ENCODE measurements at regions not wholly inside any gene's neighbourhood (a gene's known extent, or its start where the extent isn't known, plus 50 kb on each side); places are given as distances from the start of the nearest gene placed in this dataset.
A peak's percentile ranks its signal among the peaks of the same experiment; 100 is the strongest.

DNA sequence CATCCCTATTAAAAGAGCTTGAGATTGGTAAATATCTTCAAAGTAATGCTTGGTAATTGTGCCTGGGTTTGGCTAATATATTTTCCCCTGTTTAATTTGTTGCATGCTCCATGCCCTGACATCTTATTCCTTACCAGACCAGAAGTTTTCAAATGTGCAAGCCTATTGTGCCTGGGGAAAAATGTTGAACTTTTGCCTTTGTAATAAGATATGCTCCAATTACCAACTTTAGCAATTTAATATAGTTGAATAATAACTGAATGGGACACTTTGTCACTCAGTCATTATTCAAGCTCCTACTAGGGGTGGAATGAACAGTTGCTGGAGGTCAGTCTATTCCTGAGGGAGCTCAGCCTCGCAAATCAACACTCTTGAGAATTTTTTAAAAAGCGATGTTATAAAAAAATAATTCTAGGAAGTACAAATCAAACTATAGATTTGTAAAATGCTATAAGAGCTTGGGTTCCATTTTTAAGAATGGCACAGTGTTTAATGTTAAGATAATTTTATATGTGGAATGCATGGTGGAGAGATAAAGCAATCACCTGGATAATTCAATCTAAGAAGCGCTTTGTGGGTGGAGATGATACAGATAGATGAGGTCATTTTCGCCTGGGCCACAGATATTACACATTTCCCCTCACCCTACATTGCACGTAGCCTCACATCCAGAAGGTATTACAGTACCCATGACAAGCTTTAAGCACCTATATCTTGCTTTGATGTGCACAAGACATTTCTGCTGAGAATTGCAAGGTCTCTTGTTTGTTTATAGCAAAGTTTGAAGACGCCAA, 231.8 kb downstream of the PIK3R1 start:
- DNase-seq (ENCODE audit: low read depth) = no peak

DNA sequence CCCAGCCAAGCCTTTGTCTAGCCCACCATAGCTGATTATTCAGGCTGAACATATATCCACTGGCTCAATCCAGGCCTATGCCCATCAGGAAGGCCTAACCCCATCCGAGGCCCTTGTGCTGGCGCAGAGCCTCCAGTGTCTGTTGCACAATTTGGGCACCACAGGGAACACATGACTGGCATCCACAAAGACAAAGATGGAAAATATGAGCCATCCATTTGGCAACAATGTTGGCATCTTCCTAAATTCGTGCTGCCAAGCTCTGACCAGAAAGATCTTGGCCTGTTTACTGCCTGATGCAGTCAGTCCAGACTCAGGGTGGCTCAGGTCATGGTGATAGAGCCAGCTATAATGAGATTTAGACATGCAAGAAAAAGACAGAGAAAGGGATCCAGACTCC, 233.8 kb downstream of the PIK3R1 start:
- DNase-seq (ENCODE audit: low read depth) = peak; percentile 34

GRCh38 chr5:68450245-68450852, 234.8 kb downstream of the PIK3R1 start:
- DNase-seq (ENCODE audit: low read depth) = peak; percentile 22

DNA sequence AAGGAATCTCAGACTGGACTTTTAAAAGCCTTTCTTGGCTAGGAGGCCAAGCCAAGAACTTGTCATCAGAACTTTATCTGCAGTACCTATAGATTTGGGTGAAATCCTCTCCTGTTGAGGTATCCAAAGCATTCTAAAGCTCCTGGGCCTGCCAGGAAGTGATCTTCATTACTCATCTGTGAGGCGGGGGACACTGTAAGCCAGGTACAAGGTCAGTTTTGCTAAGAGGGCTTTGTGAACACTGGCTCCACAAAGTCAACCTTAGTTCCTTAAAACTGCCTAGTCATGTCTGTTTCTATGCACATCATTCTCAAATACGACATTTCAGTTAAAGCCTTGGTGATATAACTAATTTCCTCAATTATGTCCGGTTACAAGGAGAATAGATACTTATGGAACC, 236.7 kb downstream of the PIK3R1 start:
- no peak for DNase-seq (ENCODE audit: low read depth)

- no peak for DNase-seq (ENCODE audit: low read depth)
These were observed 238.6 kb downstream of the PIK3R1 start for GRCh38 chr5:68454172-68454571.

DNA sequence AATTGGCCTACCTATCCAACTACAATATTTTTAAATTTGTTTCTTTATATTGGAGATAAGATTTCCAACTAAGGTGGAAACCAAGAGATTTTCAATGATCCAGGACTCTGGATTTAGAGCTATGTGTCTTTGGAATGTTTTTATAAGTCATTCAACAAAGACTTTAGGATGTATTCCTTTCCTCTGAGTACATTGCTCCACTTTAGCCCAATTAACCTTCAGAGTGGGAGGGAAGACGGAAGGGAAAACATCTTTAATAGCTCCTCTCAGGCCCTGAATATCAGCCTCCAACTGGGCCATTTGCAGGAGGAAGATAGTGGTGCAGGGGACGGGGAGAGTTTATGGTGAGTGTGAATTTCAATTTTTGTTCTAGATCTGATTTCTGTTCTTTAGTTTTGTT, 239.2 kb downstream of the PIK3R1 start:
- no peak for DNase-seq (ENCODE audit: low read depth)

DNA sequence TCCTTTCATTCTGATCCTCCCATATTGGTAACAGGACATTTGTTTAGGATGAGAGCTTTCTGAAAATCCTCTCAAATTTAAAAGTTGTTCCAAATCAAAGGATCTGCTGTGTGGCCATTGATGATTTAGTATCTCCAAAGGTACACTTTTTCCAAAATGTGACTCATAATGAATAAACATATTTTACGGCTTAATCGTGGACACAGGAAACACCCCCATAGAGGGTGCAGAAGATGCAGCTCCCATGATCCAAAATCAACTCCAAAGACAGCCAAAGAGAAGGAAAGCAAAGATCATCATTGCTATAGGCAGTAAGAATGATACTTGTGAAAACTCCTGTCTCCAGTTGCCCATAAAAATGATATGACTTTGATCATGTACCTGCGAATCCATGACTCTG, 239.7 kb downstream of the PIK3R1 start:
- DNase-seq (ENCODE audit: low read depth) = no peak

DNA sequence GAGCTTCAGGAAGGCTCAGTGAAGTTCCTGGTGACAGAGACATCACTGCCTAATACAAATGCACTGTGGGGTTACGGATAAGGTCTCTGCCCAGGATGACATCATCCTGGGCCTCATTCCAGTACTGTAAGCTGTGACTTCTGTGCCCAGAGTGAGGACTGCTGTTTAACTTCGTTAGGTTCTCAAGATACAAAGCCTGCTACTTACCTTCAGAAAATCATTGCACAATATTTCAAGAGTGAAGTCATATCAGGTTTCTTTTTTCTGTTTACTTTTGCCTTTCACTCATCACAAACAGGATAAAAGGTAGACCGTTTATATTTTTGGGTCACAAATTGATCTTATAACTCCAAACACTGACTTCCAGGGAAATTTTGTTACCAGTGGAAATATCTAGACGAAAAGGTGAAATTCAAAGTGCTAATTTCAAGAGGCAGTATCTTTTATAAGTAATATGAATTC, 241.2 kb downstream of the PIK3R1 start:
- DNase-seq (ENCODE audit: low read depth) = peak; percentile 58

- no peak for DNase-seq (ENCODE audit: low read depth)
These were observed 241.7 kb downstream of the PIK3R1 start for GRCh38 chr5:68457285-68457684.

- no peak for DNase-seq (ENCODE audit: low read depth)
These were observed 243.0 kb downstream of the PIK3R1 start for GRCh38 chr5:68458416-68459021.

GRCh38 chr5:68459093-68459809, 243.7 kb downstream of the PIK3R1 start:
- DNase-seq (ENCODE audit: low read depth) = no peak

GRCh38 chr5:68459810-68460139, 244.2 kb downstream of the PIK3R1 start:
- no peak for DNase-seq (ENCODE audit: low read depth)

- peak; percentile 72 for DNase-seq (ENCODE audit: low read depth)
These were observed 244.7 kb downstream of the PIK3R1 start for GRCh38 chr5:68460147-68460798.

- DNase-seq (ENCODE audit: low read depth) = no peak
These were observed 248.1 kb downstream of the PIK3R1 start for GRCh38 chr5:68463606-68464005.

GRCh38 chr5:68464424-68464823, 248.9 kb downstream of the PIK3R1 start:
- DNase-seq (ENCODE audit: low read depth) = no peak

GRCh38 chr5:68465133-68465532, 249.6 kb downstream of the PIK3R1 start:
- DNase-seq (ENCODE audit: low read depth) = no peak

GRCh38 chr5:68465934-68466551, 250.5 kb downstream of the PIK3R1 start:
- no peak for DNase-seq (ENCODE audit: low read depth)

GRCh38 chr5:68467208-68467607, 251.7 kb downstream of the PIK3R1 start:
- no peak for DNase-seq (ENCODE audit: low read depth)

GRCh38 chr5:68467794-68468193, 252.2 kb downstream of the PIK3R1 start:
- no peak for DNase-seq (ENCODE audit: low read depth)

- no peak for DNase-seq (ENCODE audit: low read depth)
These were observed 252.8 kb downstream of the PIK3R1 start for GRCh38 chr5:68468322-68468721.

DNA sequence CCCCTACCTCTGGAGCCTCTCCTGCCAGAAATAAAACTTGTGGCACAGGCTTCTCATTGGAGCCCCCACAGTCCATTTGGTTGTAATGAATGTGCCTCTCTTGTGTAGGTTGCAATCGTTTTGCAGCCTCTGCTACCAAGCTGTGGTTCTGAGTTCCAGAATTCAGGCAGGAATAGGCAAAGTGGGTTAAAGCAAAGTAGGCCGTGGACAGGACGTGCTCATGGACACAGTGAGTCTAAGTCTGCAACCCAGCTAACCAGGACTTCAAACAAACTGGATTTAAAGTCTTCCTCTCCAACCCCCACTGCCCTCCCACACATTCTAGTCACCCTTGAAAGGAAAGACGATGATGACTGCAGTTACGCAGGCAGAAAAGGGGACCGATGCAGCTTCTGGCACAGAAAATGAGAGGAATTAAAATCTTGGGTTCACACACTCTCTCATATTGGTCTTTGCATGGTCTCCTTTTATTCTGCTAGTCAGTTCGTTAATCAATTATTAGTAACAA, 260.0 kb downstream of the PIK3R1 start:
- no peak for DNase-seq (ENCODE audit: low read depth)

All from myocyte (in vitro differentiated cells).